ENCODE measurements at regions not wholly inside any gene's neighbourhood (a gene's known extent, or its start where the extent isn't known, plus 50 kb on each side); places are given as distances from the start of the nearest gene placed in this dataset.
A peak's percentile ranks its signal among the peaks of the same experiment; 100 is the strongest.

DNA sequence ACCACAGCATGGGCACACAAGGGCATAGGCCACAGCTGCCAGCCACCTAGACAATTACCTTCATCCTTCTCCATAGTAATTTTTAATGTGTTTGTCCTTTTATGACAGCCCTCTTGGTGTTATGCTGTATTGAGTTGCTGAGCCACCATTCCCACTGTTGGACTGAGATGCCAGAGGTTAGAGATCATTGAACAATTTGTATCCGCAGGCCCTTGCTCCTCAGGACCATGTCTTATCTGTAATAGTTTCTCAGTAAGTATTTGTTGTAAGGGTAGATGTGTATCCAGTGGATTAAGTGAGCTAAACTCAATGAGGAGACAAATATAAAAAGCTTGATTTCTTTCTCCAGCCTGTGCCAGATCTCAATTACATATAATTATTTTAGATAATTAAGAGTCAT lies 832.8 kb upstream of the ID2 start:
- no peak for DNase-seq
- Histone ChIP-seq H3K36me3 (replicated peaks in 1 of 2) (no peaks in the 10 kb centered on the region), H3K4me3 (no peak overlapping the region), H3K9me3 (replicated peaks in 1 of 3) (no peaks in the 10 kb centered on the region), H3K4me1 (replicated peaks in 1 of 2) (peaks cover 7 to 9% of the 10 kb centered on the region in 2 donors), H3K27me3 (no peaks in the 10 kb centered on the region), H3K27ac (peak overlapping the region in 1 of 5 donors; percentile 66)
- intact Hi-C loops (cut with DNase I) = no loop called here
- WGBS, 4 donors = 90 to 97% (median 92%) methylated on average over 1 of the region's 1 CpG
- TF ChIP-seq, protein P1, sequence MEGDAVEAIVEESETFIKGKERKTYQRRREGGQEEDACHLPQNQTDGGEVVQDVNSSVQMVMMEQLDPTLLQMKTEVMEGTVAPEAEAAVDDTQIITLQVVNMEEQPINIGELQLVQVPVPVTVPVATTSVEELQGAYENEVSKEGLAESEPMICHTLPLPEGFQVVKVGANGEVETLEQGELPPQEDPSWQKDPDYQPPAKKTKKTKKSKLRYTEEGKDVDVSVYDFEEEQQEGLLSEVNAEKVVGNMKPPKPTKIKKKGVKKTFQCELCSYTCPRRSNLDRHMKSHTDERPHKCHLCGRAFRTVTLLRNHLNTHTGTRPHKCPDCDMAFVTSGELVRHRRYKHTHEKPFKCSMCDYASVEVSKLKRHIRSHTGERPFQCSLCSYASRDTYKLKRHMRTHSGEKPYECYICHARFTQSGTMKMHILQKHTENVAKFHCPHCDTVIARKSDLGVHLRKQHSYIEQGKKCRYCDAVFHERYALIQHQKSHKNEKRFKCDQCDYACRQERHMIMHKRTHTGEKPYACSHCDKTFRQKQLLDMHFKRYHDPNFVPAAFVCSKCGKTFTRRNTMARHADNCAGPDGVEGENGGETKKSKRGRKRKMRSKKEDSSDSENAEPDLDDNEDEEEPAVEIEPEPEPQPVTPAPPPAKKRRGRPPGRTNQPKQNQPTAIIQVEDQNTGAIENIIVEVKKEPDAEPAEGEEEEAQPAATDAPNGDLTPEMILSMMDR (IDR thresholded peaks at IDR 0.05) = no peak
- no peak for TF ChIP-seq POLR2A (IDR thresholded peaks at IDR 0.05)

GRCh38 chr2:7849531-7849930 lies 832.3 kb upstream of the ID2 start:
- intact Hi-C loops (cut with DNase I) = no loop called here
- H3K9me3 ChIP-seq (replicated peaks in 1 of 3) = no peaks in the 10 kb centered on the region
- 76 to 100% (median 84%) methylated on average over 3 to 5 of the region's 5 CpGs for WGBS, 4 donors
- H3K36me3 ChIP-seq (replicated peaks in 1 of 2) = no peaks in the 10 kb centered on the region
- peaks cover 7 to 9% of the 10 kb centered on the region in 2 donors for H3K4me1 ChIP-seq (replicated peaks in 1 of 2)
- DNase-seq = no peak
- H3K27ac ChIP-seq = no peak overlapping the region
- no peaks in the 10 kb centered on the region for H3K27me3 ChIP-seq
- H3K4me3 ChIP-seq = no peak overlapping the region
- TF ChIP-seq POLR2A (IDR thresholded peaks at IDR 0.05) = no peak
- TF ChIP-seq, protein P1 (IDR thresholded peaks at IDR 0.05) = no peak

- H3K4me1 ChIP-seq (replicated peaks in 1 of 2) = peaks cover 7 to 9% of the 10 kb centered on the region in 2 donors
- intact Hi-C loops (cut with DNase I) = no loop called here
- no peak for TF ChIP-seq POLR2A (IDR thresholded peaks at IDR 0.05)
- TF ChIP-seq, protein P1 (IDR thresholded peaks at IDR 0.05) = no peak
- WGBS, 4 donors = 41 to 65% (median 47%) methylated on average over 2 of the region's 2 CpGs
- no peaks in the 10 kb centered on the region for H3K36me3 ChIP-seq (replicated peaks in 1 of 2)
- H3K4me3 ChIP-seq = no peak overlapping the region
- H3K27ac ChIP-seq = no peak overlapping the region
- H3K27me3 ChIP-seq = no peaks in the 10 kb centered on the region
- H3K9me3 ChIP-seq (replicated peaks in 1 of 3) = no peaks in the 10 kb centered on the region
- DNase-seq = no peak
Observed at GRCh38 chr2:7852546-7852945, 829.3 kb upstream of the ID2 start.

- no peaks in the 10 kb centered on the region for H3K27me3 ChIP-seq
- no peaks in the 10 kb centered on the region for H3K4me1 ChIP-seq (replicated peaks in 1 of 2)
- H3K9me3 ChIP-seq (replicated peaks in 1 of 3) = no peaks in the 10 kb centered on the region
- H3K36me3 ChIP-seq (replicated peaks in 1 of 2) = no peaks in the 10 kb centered on the region
- intact Hi-C loops (cut with DNase I) = no loop called here
- no peak for DNase-seq
- H3K27ac ChIP-seq = no peak overlapping the region
- TF ChIP-seq, protein P1 (IDR thresholded peaks at IDR 0.05) = no peak
- TF ChIP-seq POLR2A (IDR thresholded peaks at IDR 0.05) = no peak
- 86 to 100% (median 94%) methylated on average over 1 of the region's 1 CpG for WGBS, 4 donors
- H3K4me3 ChIP-seq = no peak overlapping the region
Observed at GRCh38 chr2:7857904-7858303, 824.0 kb upstream of the ID2 start.

All from adrenal gland (tissue), 9 donors.